ENCODE measurements at regions not wholly inside any gene's neighbourhood (a gene's known extent, or its start where the extent isn't known, plus 50 kb on each side); places are given as distances from the start of the nearest gene placed in this dataset.
"Not testable (repeated sequence)": the region's sequence is repeated elsewhere in the genome, so short reads cannot be mapped to it uniquely, and the experiment has no call there.

GRCh38 chr12:39669539-39669938 is 49.9 kb upstream of the ABCD2 start:
- TF ChIP-seq CTCF, EZH2 (IDR thresholded peaks at IDR 0.05): not testable (repeated sequence)

All from neural progenitor cell (in vitro differentiated cells).